Right kidney (tissue), 1 donor: ENCODE measurements at regions not wholly inside any gene's neighbourhood (a gene's known extent, or its start where the extent isn't known, plus 50 kb on each side); places are given as distances from the start of the nearest gene placed in this dataset.

Experiments
- DNase-seq: peaks from one replicate; pipeline ENCODE4 v3.0.0-alpha.2; 2016

DNA sequence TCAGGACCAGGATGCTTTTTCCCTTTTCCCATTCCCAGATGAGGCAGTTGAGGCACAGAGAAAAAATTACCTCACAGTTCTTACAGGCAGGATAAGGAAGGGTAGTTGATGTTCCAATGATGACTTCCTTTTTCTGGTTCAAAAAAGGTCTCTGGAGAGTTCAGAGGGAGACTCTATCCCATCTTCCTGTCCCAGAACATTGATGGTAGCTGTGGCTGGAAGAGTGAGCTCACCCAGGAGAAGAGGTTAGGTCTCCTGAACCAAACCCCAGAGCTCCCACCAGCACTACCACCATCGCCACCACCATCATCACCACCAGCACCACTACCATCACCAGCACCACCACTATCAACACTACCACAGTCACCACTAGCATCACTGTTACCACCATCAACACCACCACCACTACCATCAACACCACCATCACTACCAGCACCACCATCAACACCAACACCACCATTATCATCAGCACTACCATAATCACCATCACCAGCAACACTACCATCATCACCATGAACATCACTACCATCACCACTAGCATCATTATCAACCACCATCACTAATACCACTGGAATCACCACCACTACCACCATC, 105.5 kb upstream of the RUNX3 start:
- no peak for DNase-seq

DNA sequence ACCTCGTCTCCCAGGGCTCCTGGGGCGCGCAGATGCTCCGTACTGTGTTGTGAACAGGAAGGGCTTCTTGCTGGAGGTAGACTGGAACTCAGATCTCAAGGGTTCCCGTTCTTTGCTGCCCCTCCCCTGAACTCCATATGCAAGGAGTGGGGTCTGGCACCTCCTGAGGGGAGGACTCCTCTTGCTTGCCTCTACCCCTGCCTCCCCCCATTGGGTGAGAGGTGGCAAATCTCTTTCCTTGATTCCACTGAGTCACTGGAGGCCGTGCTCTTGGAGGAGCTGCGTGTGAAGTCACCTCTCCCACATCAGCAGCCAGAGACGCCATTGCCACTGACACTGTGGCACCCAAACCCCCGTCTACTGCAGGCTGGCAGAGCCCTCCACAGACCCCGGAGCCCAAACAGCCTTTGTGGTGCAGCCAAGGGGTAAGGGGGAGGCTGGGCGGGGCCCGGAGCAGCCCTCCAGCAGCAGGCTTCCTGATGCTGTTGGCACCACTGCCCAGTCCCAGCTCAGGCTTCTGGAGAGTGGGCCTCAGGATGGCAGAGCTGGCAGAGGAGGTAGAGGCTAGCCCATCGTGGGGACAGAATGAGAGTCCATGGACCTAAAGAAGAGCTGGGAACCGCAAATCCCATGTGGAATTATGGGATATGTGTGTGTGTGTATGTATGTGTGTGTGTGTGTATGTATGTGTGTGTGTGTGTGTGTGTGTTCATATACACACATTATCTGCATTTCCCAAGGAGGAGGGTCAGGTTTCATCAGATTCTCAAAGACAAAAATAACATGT, 104.9 kb upstream of the RUNX3 start:
- DNase-seq: no peak

DNA sequence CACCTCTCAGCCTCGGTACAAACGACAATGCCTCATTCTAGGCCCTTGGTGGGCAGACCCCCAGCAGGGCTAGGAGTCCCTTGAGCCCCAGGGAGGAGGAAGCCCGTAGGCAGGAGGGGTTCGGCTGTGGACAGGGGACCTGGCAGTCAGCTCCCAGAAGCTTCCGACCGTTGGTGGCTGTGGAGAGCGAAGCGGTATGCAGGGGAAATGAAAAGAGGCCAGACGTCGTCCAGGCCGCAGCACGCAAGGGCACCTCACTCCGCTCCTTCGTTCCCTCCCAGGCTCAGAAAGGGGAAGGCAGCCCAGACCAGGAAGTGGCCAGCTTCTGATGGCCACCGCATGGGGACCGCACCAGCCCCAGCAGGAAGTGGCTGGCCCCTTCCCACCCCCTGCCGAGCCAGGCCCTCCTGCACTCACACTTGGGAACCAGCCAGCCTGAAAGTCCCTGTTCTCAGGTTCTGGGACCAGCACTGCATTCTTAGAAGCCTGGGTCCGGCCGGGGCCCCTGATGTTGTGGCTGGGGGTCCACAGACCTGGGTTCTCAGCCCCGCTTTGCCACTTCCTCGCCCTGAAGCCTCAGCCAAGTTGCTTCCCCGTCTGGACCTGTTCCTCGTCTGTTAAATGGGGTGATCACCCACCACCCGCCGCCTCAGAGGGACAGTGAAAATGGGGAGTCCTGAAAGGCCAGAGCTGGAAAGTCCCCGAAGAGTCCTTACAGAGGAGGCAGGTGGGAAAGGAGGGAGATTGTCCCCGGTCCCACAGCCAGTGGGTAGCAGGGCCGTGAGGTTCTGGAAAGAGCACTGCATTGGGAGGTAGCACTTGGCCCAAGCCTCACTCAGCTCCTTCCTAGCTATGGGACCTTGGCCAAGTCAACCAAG, 104.0 kb upstream of the RUNX3 start:
- DNase-seq: no peak

- no peak for DNase-seq
Measured at GRCh38 chr1:25033030-25033827, 103.2 kb upstream of the RUNX3 start.

- no peak for DNase-seq
Measured at GRCh38 chr1:25031966-25032667, 102.0 kb upstream of the RUNX3 start.

GRCh38 chr1:25031601-25031965, 101.5 kb upstream of the RUNX3 start:
- DNase-seq: no peak

DNA sequence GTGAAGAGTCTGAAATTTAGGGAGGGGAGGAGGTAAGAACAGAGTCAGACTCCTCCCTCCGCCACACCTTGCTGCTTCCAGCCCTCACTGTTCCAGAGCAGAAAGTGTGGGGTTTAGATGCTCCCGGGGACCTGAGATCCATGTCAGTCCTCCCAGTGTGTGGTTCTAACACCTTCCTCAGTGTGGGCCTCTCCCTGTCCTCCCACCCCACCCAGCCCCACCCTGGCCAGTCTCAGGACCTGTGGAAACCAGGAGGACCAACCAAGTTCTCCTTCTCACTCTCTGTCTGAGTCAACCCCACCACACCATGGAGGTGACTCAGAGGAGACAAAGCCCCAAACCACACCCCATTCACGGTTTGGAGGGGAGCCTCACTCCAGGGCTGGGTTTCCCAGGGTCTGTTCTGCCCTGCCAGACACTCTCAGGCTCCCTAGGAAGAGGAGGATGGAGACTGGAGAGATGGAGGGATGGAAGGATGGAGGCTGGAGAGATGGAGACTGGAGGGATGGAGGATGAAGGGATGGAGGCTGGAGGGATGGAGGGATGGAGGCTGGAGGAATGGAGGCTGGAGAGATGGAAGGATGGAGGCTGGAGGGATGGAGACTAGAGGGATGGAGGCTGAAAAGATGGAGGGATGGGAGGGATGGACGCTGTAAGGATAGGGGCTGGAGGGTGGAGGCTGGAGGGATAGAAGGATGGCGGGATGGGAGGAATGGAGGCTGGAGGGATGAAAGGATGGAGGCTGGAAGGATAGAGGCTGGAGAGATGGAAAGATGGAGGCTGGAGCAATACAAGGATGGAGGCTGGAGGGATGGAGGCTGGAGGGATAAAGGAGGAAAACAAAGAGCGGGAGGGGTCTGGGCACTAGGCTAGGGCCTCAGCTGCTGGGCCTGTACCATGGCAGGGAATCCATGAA, 100.9 kb upstream of the RUNX3 start:
- no peak for DNase-seq

GRCh38 chr1:25030012-25030411, 99.9 kb upstream of the RUNX3 start:
- no peak for DNase-seq

DNA sequence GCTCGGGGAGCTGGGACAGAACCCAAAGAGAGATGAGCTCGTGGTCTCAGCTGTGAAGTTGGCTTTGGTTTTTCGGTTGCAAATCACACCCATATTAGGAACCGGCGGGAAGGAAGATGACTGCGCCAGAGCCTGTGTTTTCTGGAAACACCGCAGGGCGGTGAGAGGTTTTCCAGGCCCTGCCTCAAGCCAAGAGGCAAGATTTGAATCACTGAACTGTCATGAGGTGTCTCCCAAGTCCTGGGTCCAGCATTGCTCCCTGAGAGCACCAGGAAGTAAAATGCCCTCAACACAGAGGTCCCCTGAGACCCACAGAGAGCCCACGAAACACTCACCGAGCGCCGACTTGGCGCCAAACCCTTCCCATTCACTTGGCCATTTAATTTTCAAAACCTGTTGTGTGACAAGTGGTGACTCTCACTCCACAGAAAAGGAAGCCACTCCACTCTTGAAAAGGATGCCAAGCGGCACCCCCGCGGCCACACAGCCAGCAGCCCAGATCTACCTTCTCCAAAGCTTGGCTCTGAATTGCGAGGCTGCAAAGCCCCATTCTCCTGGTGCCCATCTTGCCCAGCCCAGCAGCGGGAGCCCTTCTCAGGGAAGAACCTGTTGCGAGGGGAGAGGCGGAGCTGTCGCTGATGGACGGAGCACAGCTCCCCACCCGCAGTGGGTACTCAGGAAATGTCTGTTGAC, 99.0 kb upstream of the RUNX3 start:
- DNase-seq: no peak

DNA sequence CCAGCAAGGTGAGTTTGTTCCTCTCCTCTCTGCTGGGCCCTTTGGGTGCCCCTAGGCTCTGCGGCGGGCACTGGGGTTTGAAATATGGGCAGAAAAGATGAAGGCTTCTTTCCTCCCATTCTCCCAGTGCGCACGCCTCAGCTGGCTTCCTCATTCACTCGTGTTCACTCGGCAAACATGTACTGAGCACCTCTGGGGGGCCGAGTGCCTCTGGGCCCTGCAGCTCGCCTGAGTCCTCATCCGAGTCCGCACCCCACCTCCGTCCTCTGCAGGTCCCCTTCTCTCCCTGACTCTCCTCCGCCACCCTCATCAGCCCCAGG, 98.5 kb upstream of the RUNX3 start:
- DNase-seq: no peak

GRCh38 chr1:25027822-25028586, 97.9 kb upstream of the RUNX3 start:
- no peak for DNase-seq

GRCh38 chr1:25026730-25027450, 96.8 kb upstream of the RUNX3 start:
- no peak for DNase-seq

- no peak for DNase-seq
Measured at GRCh38 chr1:25026304-25026703, 96.2 kb upstream of the RUNX3 start.

- DNase-seq: no peak
Measured at GRCh38 chr1:25024615-25025350, 94.7 kb upstream of the RUNX3 start.

DNA sequence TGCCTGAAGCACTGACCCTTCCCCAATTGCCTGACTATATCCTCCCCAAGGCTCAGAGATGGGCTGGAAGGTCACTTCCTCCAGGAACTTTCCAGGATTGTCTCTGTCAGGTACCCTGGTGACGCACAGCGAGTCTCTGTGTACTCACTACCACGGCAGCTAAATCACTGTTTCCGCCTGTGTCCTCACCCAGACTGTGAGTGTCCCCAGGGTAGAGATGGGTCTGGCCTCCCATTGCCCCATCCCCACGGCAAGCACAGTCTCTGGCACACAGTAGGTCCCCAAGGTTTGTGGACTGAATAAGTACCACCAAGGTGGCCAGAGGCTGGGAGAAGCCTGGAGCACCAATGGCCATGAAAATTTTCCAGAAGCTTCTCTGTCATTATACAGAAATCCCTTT, 93.8 kb upstream of the RUNX3 start:
- no peak for DNase-seq

GRCh38 chr1:25023190-25023578, 93.1 kb upstream of the RUNX3 start:
- no peak for DNase-seq

DNA sequence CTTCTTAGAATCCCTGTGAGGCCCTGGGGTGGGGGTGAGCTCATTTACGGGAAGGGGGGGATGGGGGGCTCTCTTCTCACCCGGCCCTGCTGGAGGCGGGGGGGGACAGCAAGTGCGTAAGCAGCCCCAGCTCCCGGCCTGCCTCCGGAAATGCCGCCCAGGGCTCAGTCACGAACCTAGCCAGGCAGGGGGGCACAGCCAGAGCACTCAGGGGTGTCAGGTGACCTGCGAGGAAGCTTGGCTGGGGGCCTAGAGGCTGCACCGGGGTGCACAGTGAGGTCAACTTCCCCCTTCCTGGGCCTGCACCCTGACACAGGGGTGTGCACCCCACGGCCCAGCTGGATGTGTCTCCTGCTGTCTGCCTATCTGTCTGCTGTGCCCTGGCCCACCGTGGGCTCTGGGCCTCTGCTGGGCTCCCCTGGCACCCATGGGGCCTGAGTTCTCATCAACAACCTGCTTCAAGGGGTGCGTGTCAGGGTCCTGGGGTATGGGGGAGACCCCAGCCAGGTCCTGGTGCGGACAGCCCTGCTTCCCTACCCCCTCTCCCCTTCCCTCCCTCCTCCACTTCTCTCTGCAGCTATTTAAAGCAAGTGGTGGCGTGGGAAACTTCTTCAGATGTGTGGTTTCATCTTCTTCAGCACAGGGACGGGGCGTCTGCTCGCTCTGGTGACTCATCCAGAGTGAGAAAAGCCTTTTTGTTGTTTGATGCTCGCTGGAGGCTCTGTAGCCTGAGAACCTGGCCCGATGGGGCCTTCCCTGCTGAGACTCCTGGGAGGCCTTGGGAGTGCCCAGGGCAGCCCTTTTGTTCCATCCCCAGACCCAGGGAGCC, 92.5 kb upstream of the RUNX3 start:
- peak; percentile 29 for DNase-seq
